GM23338 (cell line): ENCODE measurements at regions not wholly inside any gene's neighbourhood (a gene's known extent, or its start where the extent isn't known, plus 50 kb on each side); places are given as distances from the start of the nearest gene placed in this dataset.

Experiments used
- ATAC-seq: fragments of 200-7000 bp; cut with Tn5 transposase; 3 replicates; pipeline ENCODE4 v1.9.1; 2020
- DNase-seq: peaks from one replicate; pipeline ENCODE4 v3.0.0-alpha.2; 2015; ENCODE audit warnings: low spot score
- H2AFZ ChIP-seq: fragments of 200-600 bp; sonication (generic); 2 replicates; pipeline ENCODE4 v1.8.0; 2016; ENCODE audit warnings: antibody characterized with exemption, mild to moderate bottlenecking, moderate library complexity
- H3F3A ChIP-seq: fragments of 200-600 bp; sonication (generic); replicated peaks from 2 replicates; pipeline ENCODE4 v1.8.0; 2017; ENCODE audit warnings: antibody characterized with exemption, mixed run types, low read depth
- H3K27ac ChIP-seq: fragments of 200-600 bp; sonication (generic); 2 replicates; pipeline ENCODE4 v1.6.1; 2016; ENCODE audit warnings: low read depth
- H3K27me3 ChIP-seq: fragments of 200-600 bp; sonication (generic); 2 replicates; pipeline ENCODE4 v1.8.0; 2016; ENCODE audit warnings: mild to moderate bottlenecking, mixed run types, moderate library complexity; ENCODE audit not compliant: insufficient read depth
- H3K36me3 ChIP-seq: fragments of 200-600 bp; sonication (generic); 2 replicates; pipeline ENCODE4 v1.8.0; 2016; ENCODE audit warnings: mild to moderate bottlenecking; ENCODE audit not compliant: insufficient read depth
- H3K4me1 ChIP-seq: fragments of 200-600 bp; sonication (generic); 2 replicates; pipeline ENCODE4 v1.8.0; 2016; ENCODE audit warnings: mild to moderate bottlenecking, moderate library complexity; ENCODE audit not compliant: insufficient read depth
- H3K4me2 ChIP-seq: fragments of 200-600 bp; sonication (generic); 2 replicates; pipeline ENCODE4 v1.7.1; 2017; ENCODE audit warnings: mixed run types
- H3K4me3 ChIP-seq: fragments of 200-600 bp; sonication (generic); 2 replicates; pipeline ENCODE4 v1.6.1; 2016; ENCODE audit warnings: mixed run types
- H3K79me2 ChIP-seq: fragments of 200-600 bp; sonication (generic); replicated peaks from 2 replicates; pipeline ENCODE4 v1.8.0; 2017; ENCODE audit warnings: mild to moderate bottlenecking; ENCODE audit not compliant: insufficient read depth
- H3K9me2 ChIP-seq: fragments of 200-600 bp; sonication (generic); 2 replicates; pipeline ENCODE4 v1.8.0; 2017; ENCODE audit not compliant: insufficient read depth
- H4K20me1 ChIP-seq: fragments of 200-600 bp; sonication (generic); replicated peaks from 2 replicates; pipeline ENCODE4 v1.8.0; 2017; ENCODE audit warnings: mild to moderate bottlenecking; ENCODE audit not compliant: insufficient read depth
- H3K27ac Mint-ChIP-seq: 2 replicates; pipeline ENCODE4 v1.8.0; 2020; ENCODE audit warnings: inconsistent platforms, mild to moderate bottlenecking, moderate library complexity, mixed read lengths
- H3K27me3 Mint-ChIP-seq: 3 replicates; pipeline ENCODE4 v1.8.0; 2022; ENCODE audit warnings: low read depth, mild to moderate bottlenecking, moderate library complexity, mixed read lengths, inconsistent platforms; ENCODE audit not compliant: insufficient read depth, poor library complexity
- H3K36me3 Mint-ChIP-seq: 3 replicates; pipeline ENCODE4 v1.8.0; 2021; ENCODE audit warnings: low read depth, mild to moderate bottlenecking, inconsistent platforms, moderate library complexity, mixed read lengths
- H3K4me1 Mint-ChIP-seq: 3 replicates; pipeline ENCODE4 v1.8.0; 2020; ENCODE audit warnings: mild to moderate bottlenecking, inconsistent platforms, mixed read lengths
- H3K4me3 Mint-ChIP-seq: 3 replicates; pipeline ENCODE4 v1.8.0; 2021; ENCODE audit warnings: moderate library complexity, mild to moderate bottlenecking, inconsistent platforms, mixed read lengths
- H3K9me3 Mint-ChIP-seq: 3 replicates; pipeline ENCODE4 v1.8.0; 2020; ENCODE audit warnings: moderate library complexity, mild to moderate bottlenecking, inconsistent platforms, mixed read lengths
- CREB1 ChIP-seq: fragments of 250-450 bp; sonication (Bioruptor Pico); IDR thresholded peaks from 2 replicates; pipeline ENCODE4 v1.5.0; 2020; ENCODE audit warnings: low read depth, mild to moderate bottlenecking, moderate library complexity
- EZH2phosphoT487 ChIP-seq: fragments of 200-600 bp; sonication (generic); IDR thresholded peaks from one replicate; pipeline ENCODE4 v1.8.1; 2018; ENCODE audit warnings: antibody characterized with exemption; ENCODE audit not compliant: unreplicated experiment
- JUNB ChIP-seq: IDR thresholded peaks from one replicate; pipeline ENCODE4 v1.6.1; 2016; ENCODE audit warnings: antibody characterized with exemption; ENCODE audit not compliant: unreplicated experiment
- NANOG ChIP-seq: IDR thresholded peaks from 2 replicates; pipeline ENCODE4 v1.6.1; 2016; ENCODE audit warnings: antibody characterized with exemption, borderline replicate concordance
- STAT1 ChIP-seq: IDR thresholded peaks from one replicate; pipeline ENCODE4 v1.6.1; 2016; ENCODE audit warnings: antibody characterized with exemption; ENCODE audit not compliant: unreplicated experiment
- TF ChIP-seq, protein P1 (sequence below), 2 experiments: fragments of 200-600 bp in 1 of 2; sonication (generic) in 1 of 2; conservative IDR thresholded peaks; 2 replicates each; pipeline versions ENCODE4 v1.5.1 to v1.6.1; 2016 to 2017; ENCODE audit warnings: antibody characterized with exemption in 2 of 2, low read depth in 2 of 2, mild to moderate bottlenecking in 2 of 2, moderate library complexity in 1 of 2
- TF ChIP-seq, protein P2 (sequence below): IDR thresholded peaks from one replicate; pipeline ENCODE4 v1.6.1; 2018; ENCODE audit warnings: antibody characterized with exemption; ENCODE audit not compliant: unreplicated experiment
- TF ChIP-seq, protein P3 (sequence below): IDR thresholded peaks from 2 replicates; pipeline ENCODE4 v1.6.1; 2016; ENCODE audit warnings: antibody characterized with exemption

DNA sequence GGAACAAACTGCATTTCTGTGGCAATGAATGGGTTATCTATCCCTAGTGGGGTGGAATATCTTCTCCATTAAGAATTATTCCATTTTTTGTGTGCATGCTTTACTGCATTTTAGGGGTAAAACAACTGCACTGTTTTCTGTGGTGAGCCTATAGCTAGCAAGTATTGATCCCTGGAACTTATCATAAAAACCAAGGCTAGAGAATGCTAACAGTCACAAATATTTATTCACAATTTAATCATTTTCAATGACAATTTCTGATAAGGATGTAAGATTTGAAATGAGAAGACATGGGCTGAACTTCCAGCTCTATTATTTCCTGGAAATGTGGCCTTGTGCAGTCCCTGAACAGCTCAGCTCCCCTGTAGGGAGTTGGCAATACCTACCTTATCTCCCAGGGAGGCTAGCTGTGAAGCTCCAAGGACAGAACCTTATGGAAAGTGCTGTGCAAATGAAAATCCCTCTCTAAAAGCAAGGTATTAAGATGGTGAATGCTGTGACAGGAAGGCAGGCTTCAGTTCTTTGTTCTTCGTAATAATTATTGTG is 51.5 kb upstream of the FAM216B start:
- H3K9me2 ChIP-seq: no peaks in the 10 kb centered on the region; the same call in 1 of the 2 replicates
- H4K20me1 ChIP-seq: no peaks in the 10 kb centered on the region
- no peaks in the 10 kb centered on the region for H3K27me3 ChIP-seq
- no peaks in the 10 kb centered on the region; the same call in 2 of the 3 replicates for H3K36me3 Mint-ChIP-seq
- DNase-seq (no peak), ATAC-seq (no peak)
- H3K36me3 ChIP-seq: no peaks in the 10 kb centered on the region
- H3K4me1 ChIP-seq: peaks cover 30% of the 10 kb centered on the region
- H3K4me1 Mint-ChIP-seq: peaks cover 39% of the 10 kb centered on the region
- H3K4me3 Mint-ChIP-seq: no peak overlapping the region
- H3K4me3 ChIP-seq: no peak overlapping the region
- peaks cover 2% of the 10 kb centered on the region for H3K27me3 Mint-ChIP-seq
- peaks cover 5% of the 10 kb centered on the region; the same call in 2 of the 3 replicates for H3K9me3 Mint-ChIP-seq
- H3K27ac Mint-ChIP-seq: no peak overlapping the region
- no peaks in the 10 kb centered on the region for H3K79me2 ChIP-seq
- no peak overlapping the region for H3K27ac ChIP-seq
- H2AFZ ChIP-seq: peak overlapping the region; percentile 12; the same call in 1 of the 2 replicates
- TF ChIP-seq CREB1 (CRISPR knock-in tag) (no peak), JUNB (no peak), STAT1 (no peak), EZH2phosphoT487 (no peak), NANOG (no peak)
- TF ChIP-seq, protein P1, sequence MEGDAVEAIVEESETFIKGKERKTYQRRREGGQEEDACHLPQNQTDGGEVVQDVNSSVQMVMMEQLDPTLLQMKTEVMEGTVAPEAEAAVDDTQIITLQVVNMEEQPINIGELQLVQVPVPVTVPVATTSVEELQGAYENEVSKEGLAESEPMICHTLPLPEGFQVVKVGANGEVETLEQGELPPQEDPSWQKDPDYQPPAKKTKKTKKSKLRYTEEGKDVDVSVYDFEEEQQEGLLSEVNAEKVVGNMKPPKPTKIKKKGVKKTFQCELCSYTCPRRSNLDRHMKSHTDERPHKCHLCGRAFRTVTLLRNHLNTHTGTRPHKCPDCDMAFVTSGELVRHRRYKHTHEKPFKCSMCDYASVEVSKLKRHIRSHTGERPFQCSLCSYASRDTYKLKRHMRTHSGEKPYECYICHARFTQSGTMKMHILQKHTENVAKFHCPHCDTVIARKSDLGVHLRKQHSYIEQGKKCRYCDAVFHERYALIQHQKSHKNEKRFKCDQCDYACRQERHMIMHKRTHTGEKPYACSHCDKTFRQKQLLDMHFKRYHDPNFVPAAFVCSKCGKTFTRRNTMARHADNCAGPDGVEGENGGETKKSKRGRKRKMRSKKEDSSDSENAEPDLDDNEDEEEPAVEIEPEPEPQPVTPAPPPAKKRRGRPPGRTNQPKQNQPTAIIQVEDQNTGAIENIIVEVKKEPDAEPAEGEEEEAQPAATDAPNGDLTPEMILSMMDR (conservative IDR thresholded peaks at IDR 0.05; ENCODE audit: low read depth in 2 of 2): no peak
- TF ChIP-seq, protein P2, sequence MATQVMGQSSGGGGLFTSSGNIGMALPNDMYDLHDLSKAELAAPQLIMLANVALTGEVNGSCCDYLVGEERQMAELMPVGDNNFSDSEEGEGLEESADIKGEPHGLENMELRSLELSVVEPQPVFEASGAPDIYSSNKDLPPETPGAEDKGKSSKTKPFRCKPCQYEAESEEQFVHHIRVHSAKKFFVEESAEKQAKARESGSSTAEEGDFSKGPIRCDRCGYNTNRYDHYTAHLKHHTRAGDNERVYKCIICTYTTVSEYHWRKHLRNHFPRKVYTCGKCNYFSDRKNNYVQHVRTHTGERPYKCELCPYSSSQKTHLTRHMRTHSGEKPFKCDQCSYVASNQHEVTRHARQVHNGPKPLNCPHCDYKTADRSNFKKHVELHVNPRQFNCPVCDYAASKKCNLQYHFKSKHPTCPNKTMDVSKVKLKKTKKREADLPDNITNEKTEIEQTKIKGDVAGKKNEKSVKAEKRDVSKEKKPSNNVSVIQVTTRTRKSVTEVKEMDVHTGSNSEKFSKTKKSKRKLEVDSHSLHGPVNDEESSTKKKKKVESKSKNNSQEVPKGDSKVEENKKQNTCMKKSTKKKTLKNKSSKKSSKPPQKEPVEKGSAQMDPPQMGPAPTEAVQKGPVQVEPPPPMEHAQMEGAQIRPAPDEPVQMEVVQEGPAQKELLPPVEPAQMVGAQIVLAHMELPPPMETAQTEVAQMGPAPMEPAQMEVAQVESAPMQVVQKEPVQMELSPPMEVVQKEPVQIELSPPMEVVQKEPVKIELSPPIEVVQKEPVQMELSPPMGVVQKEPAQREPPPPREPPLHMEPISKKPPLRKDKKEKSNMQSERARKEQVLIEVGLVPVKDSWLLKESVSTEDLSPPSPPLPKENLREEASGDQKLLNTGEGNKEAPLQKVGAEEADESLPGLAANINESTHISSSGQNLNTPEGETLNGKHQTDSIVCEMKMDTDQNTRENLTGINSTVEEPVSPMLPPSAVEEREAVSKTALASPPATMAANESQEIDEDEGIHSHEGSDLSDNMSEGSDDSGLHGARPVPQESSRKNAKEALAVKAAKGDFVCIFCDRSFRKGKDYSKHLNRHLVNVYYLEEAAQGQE: no peak
- TF ChIP-seq, protein P3, sequence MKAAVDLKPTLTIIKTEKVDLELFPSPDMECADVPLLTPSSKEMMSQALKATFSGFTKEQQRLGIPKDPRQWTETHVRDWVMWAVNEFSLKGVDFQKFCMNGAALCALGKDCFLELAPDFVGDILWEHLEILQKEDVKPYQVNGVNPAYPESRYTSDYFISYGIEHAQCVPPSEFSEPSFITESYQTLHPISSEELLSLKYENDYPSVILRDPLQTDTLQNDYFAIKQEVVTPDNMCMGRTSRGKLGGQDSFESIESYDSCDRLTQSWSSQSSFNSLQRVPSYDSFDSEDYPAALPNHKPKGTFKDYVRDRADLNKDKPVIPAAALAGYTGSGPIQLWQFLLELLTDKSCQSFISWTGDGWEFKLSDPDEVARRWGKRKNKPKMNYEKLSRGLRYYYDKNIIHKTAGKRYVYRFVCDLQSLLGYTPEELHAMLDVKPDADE: no peak
- no peaks in the 10 kb centered on the region for H3F3A ChIP-seq
- H3K4me2 ChIP-seq: no peak overlapping the region
